HFFc6 (cell line): ENCODE measurements at regions not wholly inside any gene's neighbourhood (a gene's known extent, or its start where the extent isn't known, plus 50 kb on each side); places are given as distances from the start of the nearest gene placed in this dataset.

ENCODE experiments used
- DNase-seq: peaks from one replicate; pipeline ENCODE4 v3.0.0-alpha.2; 2018
- H3K27ac Mint-ChIP-seq: 2 replicates; pipeline ENCODE4 v1.8.0; 2020; ENCODE audit warnings: mild to moderate bottlenecking, mixed read lengths
- H3K27me3 Mint-ChIP-seq: 2 replicates; pipeline ENCODE4 v1.8.0; 2021; ENCODE audit warnings: mild to moderate bottlenecking, moderate library complexity, mixed read lengths; ENCODE audit not compliant: insufficient read depth
- H3K36me3 Mint-ChIP-seq: 2 replicates; pipeline ENCODE4 v1.8.0; 2021; ENCODE audit warnings: low read depth, mixed read lengths
- H3K4me1 Mint-ChIP-seq: 2 replicates; pipeline ENCODE4 v1.8.0; 2020; ENCODE audit warnings: low read depth, mixed read lengths
- H3K4me3 Mint-ChIP-seq: 2 replicates; pipeline ENCODE4 v1.8.0; 2020; ENCODE audit warnings: mild to moderate bottlenecking, moderate library complexity, mixed read lengths
- H3K9me3 Mint-ChIP-seq: 2 replicates; pipeline ENCODE4 v1.8.0; 2020; ENCODE audit warnings: mild to moderate bottlenecking, mixed read lengths
- CTCF ChIP-seq: fragments of 200-600 bp; sonication (generic); IDR thresholded peaks from 2 replicates; pipeline ENCODE4 v1.5.0; 2021; ENCODE audit warnings: antibody characterized with exemption, mild to moderate bottlenecking

- TF ChIP-seq CTCF, result no peak
- Mint-ChIP-seq H3K27ac (no peak overlapping the region), H3K4me3 (no peak overlapping the region), H3K36me3 (no peaks in the 10 kb centered on the region), H3K4me1 (no peaks in the 10 kb centered on the region), H3K9me3 (peaks cover 70% of the 10 kb centered on the region), H3K27me3 (peaks cover 1% of the 10 kb centered on the region; the same call in 1 of the 2 replicates)
- no peak for DNase-seq
Measured at GRCh38 chr1:14138135-14138506, 438.1 kb downstream of the PRDM2 start.

GRCh38 chr1:14138687-14139086 is 438.7 kb downstream of the PRDM2 start:
- Mint-ChIP-seq H3K4me3 (no peak overlapping the region), H3K27me3 (peaks cover 1% of the 10 kb centered on the region; the same call in 1 of the 2 replicates), H3K27ac (no peak overlapping the region), H3K4me1 (no peaks in the 10 kb centered on the region), H3K36me3 (no peaks in the 10 kb centered on the region), H3K9me3 (peaks cover 72% of the 10 kb centered on the region)
- no peak for TF ChIP-seq CTCF
- no peak for DNase-seq

GRCh38 chr1:14140831-14141401 is 440.9 kb downstream of the PRDM2 start:
- Mint-ChIP-seq H3K36me3 (no peaks in the 10 kb centered on the region), H3K4me1 (no peaks in the 10 kb centered on the region), H3K4me3 (no peak overlapping the region), H3K9me3 (peaks cover 74% of the 10 kb centered on the region), H3K27ac (no peak overlapping the region), H3K27me3 (peaks cover 1% of the 10 kb centered on the region; the same call in 1 of the 2 replicates)
- DNase-seq, result no peak
- no peak for TF ChIP-seq CTCF

- Mint-ChIP-seq H3K27me3 (peaks cover 1% of the 10 kb centered on the region; the same call in 1 of the 2 replicates), H3K9me3 (peaks cover 69% of the 10 kb centered on the region), H3K36me3 (no peaks in the 10 kb centered on the region), H3K27ac (no peak overlapping the region), H3K4me3 (no peak overlapping the region), H3K4me1 (no peaks in the 10 kb centered on the region)
- TF ChIP-seq CTCF, result no peak
- no peak for DNase-seq
Measured at GRCh38 chr1:14141656-14142055, 441.7 kb downstream of the PRDM2 start.

GRCh38 chr1:14142397-14143100 is 442.6 kb downstream of the PRDM2 start:
- H3K27me3 Mint-ChIP-seq, result no peaks in the 10 kb centered on the region; the same call in 1 of the 2 replicates

More at GRCh38 chr1:14142397-14143100, 442.6 kb downstream of the PRDM2 start:
- TF ChIP-seq CTCF, result no peak
- Mint-ChIP-seq H3K4me1 (no peaks in the 10 kb centered on the region), H3K4me3 (no peak overlapping the region), H3K9me3 (peaks cover 69% of the 10 kb centered on the region), H3K27ac (no peak overlapping the region), H3K36me3 (no peaks in the 10 kb centered on the region)
- DNase-seq, result no peak
